ENCODE measurements at regions not wholly inside any gene's neighbourhood (a gene's known extent, or its start where the extent isn't known, plus 50 kb on each side); places are given as distances from the start of the nearest gene placed in this dataset.

GRCh38 chr2:156874707-156875106 is 382.8 kb upstream of the GALNT5 start:
- Histone ChIP-seq H3K79me2 (ENCODE audit: insufficient read depth, low read length) (no peaks in the 10 kb centered on the region), H2AFZ (ENCODE audit: low read depth, low read length) (no peak overlapping the region), H3K4me1 (ENCODE audit: insufficient read depth, low read length) (no peaks in the 10 kb centered on the region), H3K4me3 (ENCODE audit: insufficient read depth, low read depth, low read length) (no peak overlapping the region), H3K9me3 (ENCODE audit: insufficient read depth, low read depth, low read length) (no peaks in the 10 kb centered on the region), H3K36me3 (ENCODE audit: insufficient read depth, low read length) (no peaks in the 10 kb centered on the region), H3K27me3 (ENCODE audit: insufficient read depth, low read length) (no peaks in the 10 kb centered on the region), H4K20me1 (ENCODE audit: insufficient read depth, low read length) (no peaks in the 10 kb centered on the region), H3K4me2 (ENCODE audit: low read length) (no peak overlapping the region), H3K9ac (ENCODE audit: low read length) (no peak overlapping the region), H3K27ac (ENCODE audit: low read depth, low read length) (no peak overlapping the region)
- no peak overlapping the region for H3K27ac Mint-ChIP-seq (ENCODE audit: unreplicated experiment)
- DNase-seq (ENCODE audit: low read depth) (no peak), FAIRE-seq (no peak)
- H3K36me3 Mint-ChIP-seq (ENCODE audit: low read depth, unreplicated experiment), result no peaks in the 10 kb centered on the region
- H3K4me1 Mint-ChIP-seq (ENCODE audit: low read depth, unreplicated experiment), result no peaks in the 10 kb centered on the region
- no peaks in the 10 kb centered on the region for H3K9me3 Mint-ChIP-seq (ENCODE audit: unreplicated experiment)
- TF ChIP-seq CTCF (IDR thresholded peaks at IDR 0.05; ENCODE audit: insufficient read depth, low read depth, low read length), result no peak
- TF ChIP-seq EZH2 (IDR thresholded peaks at IDR 0.05; ENCODE audit: insufficient read depth, low read length), result no peak
- H3K4me3 Mint-ChIP-seq (ENCODE audit: unreplicated experiment), result no peak overlapping the region
- no peaks in the 10 kb centered on the region for H3K27me3 Mint-ChIP-seq (ENCODE audit: low read depth, unreplicated experiment)

GRCh38 chr2:156883804-156884203 is 373.7 kb upstream of the GALNT5 start:
- DNase-seq (ENCODE audit: low read depth), result peak; percentile 28

More at GRCh38 chr2:156883804-156884203, 373.7 kb upstream of the GALNT5 start:
- no peaks in the 10 kb centered on the region for H3K9me3 Mint-ChIP-seq (ENCODE audit: unreplicated experiment)
- Histone ChIP-seq H4K20me1 (ENCODE audit: insufficient read depth, low read length) (no peaks in the 10 kb centered on the region), H3K27ac (ENCODE audit: low read depth, low read length) (no peak overlapping the region), H3K27me3 (ENCODE audit: insufficient read depth, low read length) (no peaks in the 10 kb centered on the region), H3K36me3 (ENCODE audit: insufficient read depth, low read length) (no peaks in the 10 kb centered on the region), H3K4me2 (ENCODE audit: low read length) (no peak overlapping the region), H3K4me1 (ENCODE audit: insufficient read depth, low read length) (no peaks in the 10 kb centered on the region), H3K9ac (ENCODE audit: low read length) (no peak overlapping the region), H3K9me3 (ENCODE audit: insufficient read depth, low read depth, low read length) (no peaks in the 10 kb centered on the region), H3K4me3 (ENCODE audit: insufficient read depth, low read depth, low read length) (no peak overlapping the region), H3K79me2 (ENCODE audit: insufficient read depth, low read length) (no peaks in the 10 kb centered on the region), H2AFZ (ENCODE audit: low read depth, low read length) (no peak overlapping the region)
- H3K36me3 Mint-ChIP-seq (ENCODE audit: low read depth, unreplicated experiment), result no peaks in the 10 kb centered on the region
- TF ChIP-seq CTCF (IDR thresholded peaks at IDR 0.05; ENCODE audit: insufficient read depth, low read depth, low read length), result no peak
- TF ChIP-seq EZH2 (IDR thresholded peaks at IDR 0.05; ENCODE audit: insufficient read depth, low read length), result no peak
- no peaks in the 10 kb centered on the region for H3K27me3 Mint-ChIP-seq (ENCODE audit: low read depth, unreplicated experiment)
- H3K4me3 Mint-ChIP-seq (ENCODE audit: unreplicated experiment), result no peak overlapping the region
- H3K27ac Mint-ChIP-seq (ENCODE audit: unreplicated experiment), result no peak overlapping the region
- FAIRE-seq, result no peak
- peaks cover 3% of the 10 kb centered on the region for H3K4me1 Mint-ChIP-seq (ENCODE audit: low read depth, unreplicated experiment)

All from astrocyte (in vitro differentiated cells and primary cell).